ENCODE measurements at regions not wholly inside any gene's neighbourhood (a gene's known extent, or its start where the extent isn't known, plus 50 kb on each side); places are given as distances from the start of the nearest gene placed in this dataset.

- no peak for TF ChIP-seq CHD7 (IDR thresholded peaks at IDR 0.05; ENCODE audit: insufficient replicate concordance, low read length)
- no peak for TF ChIP-seq BCL11A (IDR thresholded peaks at IDR 0.05; ENCODE audit: low read depth in 2 of 2, low read length in 2 of 2)
- TF ChIP-seq RBBP5 (IDR thresholded peaks at IDR 0.05; ENCODE audit: borderline replicate concordance, low read depth, low read length): no peak
- no peak for TF ChIP-seq ASH2L (IDR thresholded peaks at IDR 0.05; ENCODE audit: low read length)
- TF ChIP-seq RFX5 (IDR thresholded peaks at IDR 0.05; ENCODE audit: borderline replicate concordance, low read depth, low read length): no peak
- no peak for TF ChIP-seq SP1 (IDR thresholded peaks at IDR 0.05; ENCODE audit: low read depth, low read length)
- no peak for TF ChIP-seq HDAC6 (IDR thresholded peaks at IDR 0.05; ENCODE audit: low read depth, low read length)
- no peak for TF ChIP-seq MAX (IDR thresholded peaks at IDR 0.05)
- TF ChIP-seq USF2 (IDR thresholded peaks at IDR 0.05; ENCODE audit: low read length): no peak
- TF ChIP-seq GTF2F1 (IDR thresholded peaks at IDR 0.05; ENCODE audit: borderline replicate concordance, low read depth, low read length): no peak
Observed at GRCh38 chr13:44223770-44224444, 149.7 kb upstream of the SERP2 start (continued).
